ENCODE measurements at regions not wholly inside any gene's neighbourhood (a gene's known extent, or its start where the extent isn't known, plus 50 kb on each side); places are given as distances from the start of the nearest gene placed in this dataset.
A peak's percentile ranks its signal among the peaks of the same experiment; 100 is the strongest.
"Not testable (repeated sequence)": the region's sequence is repeated elsewhere in the genome, so short reads cannot be mapped to it uniquely, and the experiment has no call there.

GRCh38 chr11:13137844-13138301 is 128.8 kb downstream of the RASSF10 start:
- no peak for ATAC-seq
- no peak for TF ChIP-seq ATF6 (CRISPR knock-in tag; IDR thresholded peaks at IDR 0.05)
- no peak for TF ChIP-seq KAT7 (CRISPR knock-in tag; IDR thresholded peaks at IDR 0.05; ENCODE audit: borderline replicate concordance)
- no peak for TF ChIP-seq ESRRA (CRISPR knock-in tag; IDR thresholded peaks at IDR 0.05; ENCODE audit: borderline replicate concordance)
- no peak for TF ChIP-seq ZBTB21 (CRISPR knock-in tag; IDR thresholded peaks at IDR 0.05; ENCODE audit: borderline replicate concordance)
- no peak for TF ChIP-seq CBFB (CRISPR knock-in tag; IDR thresholded peaks at IDR 0.05; ENCODE audit: low read depth)
- no peak for TF ChIP-seq MXD4 (CRISPR knock-in tag; IDR thresholded peaks at IDR 0.05; ENCODE audit: borderline replicate concordance)
- no peak for TF ChIP-seq TEAD1 (CRISPR knock-in tag; IDR thresholded peaks at IDR 0.05)
- no peak for TF ChIP-seq ZNF423 (CRISPR knock-in tag; IDR thresholded peaks at IDR 0.05)
- no peak for TF ChIP-seq ZMAT4 (CRISPR knock-in tag; IDR thresholded peaks at IDR 0.05)
- no peak for TF ChIP-seq MLX (CRISPR knock-in tag; IDR thresholded peaks at IDR 0.05)
- no peak for TF ChIP-seq GABPB1 (CRISPR knock-in tag; IDR thresholded peaks at IDR 0.05)
- TF ChIP-seq NFE2L1 (CRISPR knock-in tag; IDR thresholded peaks at IDR 0.05), result no peak
- TF ChIP-seq SMAD3 (CRISPR knock-in tag; IDR thresholded peaks at IDR 0.05; ENCODE audit: borderline replicate concordance), result no peak
- no peak for TF ChIP-seq ATF1 (CRISPR knock-in tag; IDR thresholded peaks at IDR 0.05)
- TF ChIP-seq ATF3 (CRISPR knock-in tag; conservative IDR thresholded peaks at IDR 0.05), result no peak
- H3K4me3 Mint-ChIP-seq, result no peak overlapping the region
- H3K27me3 Mint-ChIP-seq (ENCODE audit: low read depth), result no peaks in the 10 kb centered on the region; the same call in 1 of the 2 replicates
- H3K4me1 Mint-ChIP-seq, result peaks cover 22% of the 10 kb centered on the region
- no peak for DNase-seq (ENCODE audit: low spot score)
- H3K9me3 Mint-ChIP-seq, result peaks cover 6% of the 10 kb centered on the region; the same call in 1 of the 2 replicates
- POLR2A ChIA-PET, result no interaction called here
- CTCF ChIA-PET, result interaction anchor here (4.7 kb wide), 1 partner anchor 174 kb away, joined by 24 read pairs; no protein-coding TSS in a partner anchor
- H3K27ac Mint-ChIP-seq, result no peak overlapping the region
- no peaks in the 10 kb centered on the region for H3K36me3 Mint-ChIP-seq

- H3K27me3 Mint-ChIP-seq (ENCODE audit: low read depth); H3K4me3 Mint-ChIP-seq; H3K27ac Mint-ChIP-seq; ATAC-seq; H3K36me3 Mint-ChIP-seq; H3K9me3 Mint-ChIP-seq; CTCF ChIA-PET; DNase-seq (ENCODE audit: low spot score); POLR2A ChIA-PET: not testable (repeated sequence)
- peaks cover 22% of the 10 kb centered on the region for H3K4me1 Mint-ChIP-seq
Observed at GRCh38 chr11:13139085-13139484, 130.0 kb downstream of the RASSF10 start.

- no peak overlapping the region for H3K4me3 Mint-ChIP-seq
- H3K36me3 Mint-ChIP-seq, result no peaks in the 10 kb centered on the region
- H3K4me1 Mint-ChIP-seq, result peaks cover 14% of the 10 kb centered on the region
- H3K9me3 Mint-ChIP-seq, result peaks cover 6% of the 10 kb centered on the region; the same call in 1 of the 2 replicates
- ChIA-PET CTCF (interaction anchor here (1.4 kb wide), 1 partner anchor 177 kb away, joined by 5 read pairs; no protein-coding TSS in a partner anchor), POLR2A (no interaction called here)
- no peak overlapping the region for H3K27ac Mint-ChIP-seq
- TF ChIP-seq GABPB1 (CRISPR knock-in tag; IDR thresholded peaks at IDR 0.05), result peak; percentile 66; the same call in 1 of the 2 replicates
- no peak for TF ChIP-seq ZNF281 (CRISPR knock-in tag; IDR thresholded peaks at IDR 0.05)
- no peak for ATAC-seq
- H3K27me3 Mint-ChIP-seq (ENCODE audit: low read depth), result no peaks in the 10 kb centered on the region; the same call in 1 of the 2 replicates
- no peak for DNase-seq (ENCODE audit: low spot score)
Observed at GRCh38 chr11:13140028-13140870, 131.1 kb downstream of the RASSF10 start.
